HG03108 (cell line): ENCODE measurements at regions not wholly inside any gene's neighbourhood (a gene's known extent, or its start where the extent isn't known, plus 50 kb on each side); places are given as distances from the start of the nearest gene placed in this dataset.
A peak's percentile ranks its signal among the peaks of the same experiment; 100 is the strongest.
"Not testable (repeated sequence)": the region's sequence is repeated elsewhere in the genome, so short reads cannot be mapped to it uniquely, and the experiment has no call there.

Experiments
- ATAC-seq: cut with Tn5 transposase; IDR thresholded peaks from one replicate; pipeline ENCODE4 v1.9.1; 2021; ENCODE audit warnings: moderate library complexity; ENCODE audit not compliant: unreplicated experiment

DNA sequence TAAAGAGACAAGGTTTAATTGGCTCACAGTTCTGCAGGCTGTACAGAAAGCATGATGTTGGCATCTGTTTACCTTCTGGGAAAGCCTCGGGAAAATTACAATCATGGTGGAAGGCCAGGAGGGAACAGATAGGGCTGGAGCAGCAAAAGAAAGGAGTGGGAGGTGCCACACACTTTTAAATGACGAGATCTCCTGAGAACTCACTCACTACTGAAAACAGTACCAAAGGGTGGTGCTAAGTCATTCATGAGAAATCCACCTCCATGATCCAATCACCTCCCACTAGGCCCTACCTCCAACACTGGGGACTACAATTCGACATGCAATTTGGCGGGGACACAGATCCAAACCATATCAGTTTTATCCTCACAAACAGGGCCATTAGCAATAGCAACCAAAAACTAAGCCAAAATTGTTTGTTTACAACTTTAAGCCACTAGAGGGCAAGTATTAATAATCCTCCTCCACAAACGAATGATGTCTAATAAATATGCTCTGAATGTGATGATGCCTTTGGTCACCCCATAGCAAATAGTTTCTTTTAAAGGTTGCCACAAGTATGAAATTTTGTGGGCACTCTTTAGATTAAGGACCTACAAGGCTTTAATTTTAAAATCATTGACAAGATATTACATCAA is 129.2 kb upstream of the NRBF2 start:
- ATAC-seq: no peak

GRCh38 chr10:62996925-62997324 is 136.2 kb upstream of the NRBF2 start:
- no peak for ATAC-seq

DNA sequence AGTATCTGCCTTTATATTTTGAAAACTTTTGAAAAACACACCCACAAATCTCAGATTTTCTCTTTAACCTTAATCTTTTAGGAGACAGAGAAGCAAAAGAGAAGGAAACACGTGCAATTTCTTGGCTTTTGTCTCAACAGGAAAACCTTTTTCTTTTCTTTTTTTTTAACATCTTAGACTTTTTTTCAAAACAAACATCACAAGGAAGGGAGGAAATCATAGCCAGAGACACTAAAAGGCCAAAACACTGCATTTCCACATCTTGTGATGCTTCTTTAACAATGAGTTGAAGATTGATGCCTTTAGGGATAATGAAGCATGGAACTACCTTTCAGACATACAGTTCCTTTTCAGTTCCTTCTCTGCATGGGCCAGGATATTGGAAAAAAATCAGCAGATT is 136.6 kb upstream of the NRBF2 start:
- no peak for ATAC-seq

DNA sequence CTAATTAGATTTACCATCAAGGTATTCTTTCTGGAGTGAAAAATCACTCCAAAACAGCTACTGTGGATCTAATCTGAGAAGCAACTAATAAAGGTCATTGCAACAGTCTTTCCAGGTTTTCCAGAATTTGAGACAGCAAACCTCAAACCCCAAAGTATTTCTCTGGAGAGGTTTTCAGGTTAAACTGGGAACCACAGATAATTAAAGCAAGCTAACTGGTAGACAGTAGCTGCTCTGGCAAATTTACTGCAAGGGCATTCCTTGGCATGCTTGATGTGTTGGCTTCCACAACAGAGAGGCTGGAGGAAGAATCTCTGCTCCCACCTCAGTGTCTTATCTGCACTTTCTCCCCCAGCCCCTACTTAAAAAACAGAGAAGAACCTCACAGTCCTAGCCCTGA is 140.0 kb upstream of the NRBF2 start:
- ATAC-seq: no peak

GRCh38 chr10:62992145-62992721 is 140.9 kb upstream of the NRBF2 start:
- peak; percentile 73 for ATAC-seq

DNA sequence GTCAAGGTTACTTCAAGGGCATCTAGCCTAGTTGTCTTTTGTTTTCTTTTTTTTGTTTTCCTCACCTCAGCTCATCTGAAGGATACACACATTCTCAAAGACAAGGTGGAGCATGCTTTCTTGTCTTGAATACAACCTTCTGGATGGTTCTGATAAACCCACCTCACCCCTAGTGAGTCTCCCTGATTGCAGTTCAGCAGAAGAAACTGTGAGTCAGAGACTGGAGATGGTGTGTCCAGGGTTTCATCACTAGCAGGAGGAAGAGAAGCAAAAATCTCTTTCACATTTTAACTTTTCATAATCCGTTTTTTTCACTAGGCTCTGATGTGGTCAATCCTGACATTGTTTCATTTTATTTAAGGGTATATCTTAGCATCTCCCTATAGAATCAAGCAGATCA is 143.0 kb upstream of the NRBF2 start:
- ATAC-seq: no peak

- no peak for ATAC-seq
Observed at GRCh38 chr10:62985807-62986600, 147.1 kb upstream of the NRBF2 start.

- no peak for ATAC-seq
Observed at GRCh38 chr10:62981096-62981495, 152.0 kb upstream of the NRBF2 start.

GRCh38 chr10:62980687-62981086 is 152.4 kb upstream of the NRBF2 start:
- ATAC-seq: no peak

GRCh38 chr10:62979921-62980320 is 153.2 kb upstream of the NRBF2 start:
- no peak for ATAC-seq

DNA sequence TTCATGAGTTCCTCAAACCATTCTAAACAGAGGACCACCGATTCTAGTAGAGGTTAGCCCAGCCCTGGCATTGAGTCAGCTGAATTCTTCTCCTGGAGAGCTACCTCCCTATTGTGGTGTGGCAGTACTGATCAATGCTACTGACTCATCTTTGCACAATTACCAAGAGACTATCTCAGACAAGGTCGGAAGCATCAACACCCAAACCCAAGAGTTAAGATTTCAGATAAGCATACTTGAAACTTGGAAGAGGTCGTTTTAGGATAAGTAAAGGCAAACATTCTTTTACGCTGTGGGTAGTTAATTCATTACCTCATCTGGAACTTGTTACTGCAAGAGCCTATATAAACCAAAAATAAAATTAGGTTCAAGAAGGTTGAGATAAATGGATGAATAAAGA is 154.6 kb upstream of the NRBF2 start:
- no peak for ATAC-seq

GRCh38 chr10:62974795-62975194 is 158.3 kb upstream of the NRBF2 start:
- ATAC-seq: not testable (repeated sequence)

- ATAC-seq: no peak
Observed at GRCh38 chr10:62972103-62972502, 155.9 kb upstream of the EGR2 start.

DNA sequence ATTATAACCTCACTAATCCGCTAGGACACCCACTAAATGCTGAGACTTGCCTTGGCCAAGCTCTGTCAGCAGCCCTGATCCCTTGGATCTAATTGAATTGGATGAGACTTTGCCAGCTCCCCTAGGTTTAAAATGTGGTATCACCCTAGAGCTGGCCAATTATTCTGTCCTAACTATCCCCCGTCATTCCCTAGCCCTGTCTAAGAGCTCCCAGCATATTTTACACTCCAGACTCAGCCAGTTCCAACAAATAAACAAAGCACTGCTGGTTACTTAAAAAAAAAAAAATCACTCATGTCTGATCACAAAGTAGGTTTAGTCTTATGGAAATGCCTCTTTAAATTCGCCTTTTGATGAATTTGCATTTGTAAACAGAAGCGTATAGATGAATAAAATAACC is 147.9 kb upstream of the EGR2 start:
- ATAC-seq: no peak

DNA sequence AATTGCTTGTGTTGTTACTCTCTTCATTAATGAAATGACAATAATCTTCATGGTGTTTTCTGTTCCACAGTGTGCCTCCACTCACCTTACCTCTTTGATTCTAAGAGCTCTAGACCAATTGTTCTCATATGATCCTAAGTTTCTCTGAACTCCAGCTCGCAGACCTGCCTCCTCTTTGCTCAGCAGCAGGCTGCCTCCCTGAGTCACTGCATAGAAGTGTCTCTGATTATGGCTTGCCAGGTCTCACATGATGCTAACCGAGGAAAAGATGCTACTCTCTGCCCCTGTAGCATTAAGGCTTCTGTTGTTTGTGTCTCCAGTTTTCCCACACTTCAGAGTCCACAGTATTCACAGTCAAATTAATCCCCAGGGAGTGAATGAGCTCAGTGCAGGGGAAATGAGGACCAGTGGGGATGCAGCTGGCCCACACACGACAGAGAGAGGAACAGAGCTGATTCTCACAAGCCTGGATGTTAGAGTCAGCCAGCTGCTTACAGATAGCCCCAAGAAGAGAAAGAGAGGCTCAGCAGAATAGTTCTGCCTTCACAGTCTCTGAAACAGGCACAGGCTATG is 145.9 kb upstream of the EGR2 start:
- ATAC-seq: no peak

DNA sequence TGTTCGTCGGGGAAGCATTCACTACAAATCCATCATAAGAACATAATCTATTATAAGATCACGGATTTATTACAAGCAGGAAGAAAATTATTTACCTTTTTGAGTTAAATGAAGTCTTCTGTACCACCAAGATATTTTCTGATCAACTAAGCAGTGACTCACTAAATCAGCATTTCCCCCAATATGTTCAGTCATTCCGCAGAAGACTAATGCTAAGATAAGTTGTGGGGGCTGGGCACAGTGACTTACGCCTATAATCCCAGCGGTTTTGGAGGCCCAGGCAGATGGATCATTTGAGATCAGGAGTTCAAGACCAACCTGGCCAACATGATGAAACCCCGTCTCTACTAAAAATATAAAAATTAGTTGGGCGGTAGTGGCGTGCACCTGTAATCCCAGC is 144.2 kb upstream of the EGR2 start:
- no peak for ATAC-seq

DNA sequence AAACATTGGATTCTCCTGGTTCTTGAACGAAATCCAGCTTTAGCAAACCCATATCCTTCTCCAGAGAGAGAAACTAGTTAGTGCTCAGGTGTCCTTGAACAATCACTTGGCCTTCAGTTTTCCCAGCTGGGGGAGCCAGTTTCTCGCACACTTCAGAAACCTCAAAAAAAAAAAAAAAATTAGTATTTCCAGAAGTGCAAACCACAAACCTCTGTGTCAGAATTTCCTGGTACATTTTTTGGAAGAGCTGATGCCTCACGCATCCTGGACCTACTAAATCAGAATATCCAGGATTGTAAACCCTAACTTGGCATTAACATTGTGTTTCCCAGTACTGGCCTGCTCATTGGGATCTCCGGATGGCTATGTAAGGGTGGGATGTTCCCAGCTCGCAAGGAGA is 143.4 kb upstream of the EGR2 start:
- no peak for ATAC-seq

GRCh38 chr10:62958980-62959379 is 142.8 kb upstream of the EGR2 start:
- ATAC-seq: no peak

GRCh38 chr10:62946278-62946677 is 130.1 kb upstream of the EGR2 start:
- no peak for ATAC-seq

- no peak for ATAC-seq
Observed at GRCh38 chr10:62939698-62940097, 123.5 kb upstream of the EGR2 start.

DNA sequence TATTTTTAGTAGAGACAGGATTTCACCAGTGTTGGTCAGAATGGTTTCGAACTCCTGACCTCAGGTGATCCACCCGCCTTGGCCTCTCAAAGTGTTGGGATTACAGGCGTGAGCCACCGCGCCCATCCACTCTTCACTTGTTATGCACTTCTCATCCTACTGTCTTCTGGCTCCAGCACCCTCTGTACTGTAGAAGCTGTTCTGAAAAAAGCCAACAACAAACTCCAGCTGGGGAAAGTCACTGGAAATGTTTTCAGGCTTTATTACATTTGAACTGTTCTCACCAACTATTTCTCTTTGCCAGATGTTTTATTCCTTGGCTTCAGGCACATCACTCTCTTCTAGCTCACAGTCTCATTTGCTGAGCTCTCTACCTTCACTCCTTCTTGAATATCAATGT is 122.5 kb upstream of the EGR2 start:
- ATAC-seq: no peak

GRCh38 chr10:62937674-62938073 is 121.5 kb upstream of the EGR2 start:
- no peak for ATAC-seq
